RPMI8226 (cell line): ENCODE measurements at regions not wholly inside any gene's neighbourhood (a gene's known extent, or its start where the extent isn't known, plus 50 kb on each side); places are given as distances from the start of the nearest gene placed in this dataset.
"Not testable (repeated sequence)": the region's sequence is repeated elsewhere in the genome, so short reads cannot be mapped to it uniquely, and the experiment has no call there.

Experiments used
- DNase-seq: peaks from one replicate; pipeline ENCODE4 v3.0.0-alpha.2; 2015

GRCh38 chr10:90034862-90035261, 333.5 kb downstream of the KIF20B start:
- DNase-seq, result not testable (repeated sequence)

GRCh38 chr10:90041585-90041984, 340.2 kb downstream of the KIF20B start:
- DNase-seq, result no peak

GRCh38 chr10:90042075-90042474, 340.7 kb downstream of the KIF20B start:
- no peak for DNase-seq

GRCh38 chr10:90047243-90047729, 345.9 kb downstream of the KIF20B start:
- DNase-seq, result peak; percentile 67

GRCh38 chr10:90051053-90051452, 349.7 kb downstream of the KIF20B start:
- DNase-seq, result no peak

GRCh38 chr10:90051474-90051873, 350.1 kb downstream of the KIF20B start:
- peak; percentile 18 for DNase-seq

- DNase-seq, result no peak
These were observed 361.4 kb downstream of the KIF20B start for GRCh38 chr10:90062786-90063185.

GRCh38 chr10:90064295-90064694, 362.9 kb downstream of the KIF20B start:
- DNase-seq, result no peak

GRCh38 chr10:90066435-90066834, 365.0 kb downstream of the KIF20B start:
- DNase-seq, result no peak

GRCh38 chr10:90075995-90076394, 374.6 kb downstream of the KIF20B start:
- DNase-seq, result no peak

- no peak for DNase-seq
These were observed 378.4 kb downstream of the KIF20B start for GRCh38 chr10:90079819-90080218.

GRCh38 chr10:90086606-90087190, 385.3 kb downstream of the KIF20B start:
- not testable (repeated sequence) for DNase-seq

GRCh38 chr10:90087197-90088023, 386.0 kb downstream of the KIF20B start:
- no peak for DNase-seq

GRCh38 chr10:90088024-90088317, 386.6 kb downstream of the KIF20B start:
- DNase-seq, result no peak

GRCh38 chr10:90089719-90090118, 388.3 kb downstream of the KIF20B start:
- no peak for DNase-seq

GRCh38 chr10:90096196-90096595, 394.8 kb downstream of the KIF20B start:
- DNase-seq, result no peak

- not testable (repeated sequence) for DNase-seq
These were observed 406.2 kb downstream of the KIF20B start for GRCh38 chr10:90107581-90107980.

GRCh38 chr10:90111671-90112070, 410.3 kb downstream of the KIF20B start:
- DNase-seq, result no peak

- DNase-seq, result no peak
These were observed 411.3 kb downstream of the KIF20B start for GRCh38 chr10:90112681-90113080.

- not testable (repeated sequence) for DNase-seq
These were observed 417.2 kb downstream of the KIF20B start for GRCh38 chr10:90118567-90118966.

GRCh38 chr10:90119631-90120280, 418.4 kb downstream of the KIF20B start:
- DNase-seq, result not testable (repeated sequence)

- no peak for DNase-seq
These were observed 424.3 kb downstream of the KIF20B start for GRCh38 chr10:90125456-90126255.

- no peak for DNase-seq
These were observed 424.8 kb downstream of the KIF20B start for GRCh38 chr10:90126256-90126595.
